ENCODE measurements at regions not wholly inside any gene's neighbourhood (a gene's known extent, or its start where the extent isn't known, plus 50 kb on each side); places are given as distances from the start of the nearest gene placed in this dataset.

DNA sequence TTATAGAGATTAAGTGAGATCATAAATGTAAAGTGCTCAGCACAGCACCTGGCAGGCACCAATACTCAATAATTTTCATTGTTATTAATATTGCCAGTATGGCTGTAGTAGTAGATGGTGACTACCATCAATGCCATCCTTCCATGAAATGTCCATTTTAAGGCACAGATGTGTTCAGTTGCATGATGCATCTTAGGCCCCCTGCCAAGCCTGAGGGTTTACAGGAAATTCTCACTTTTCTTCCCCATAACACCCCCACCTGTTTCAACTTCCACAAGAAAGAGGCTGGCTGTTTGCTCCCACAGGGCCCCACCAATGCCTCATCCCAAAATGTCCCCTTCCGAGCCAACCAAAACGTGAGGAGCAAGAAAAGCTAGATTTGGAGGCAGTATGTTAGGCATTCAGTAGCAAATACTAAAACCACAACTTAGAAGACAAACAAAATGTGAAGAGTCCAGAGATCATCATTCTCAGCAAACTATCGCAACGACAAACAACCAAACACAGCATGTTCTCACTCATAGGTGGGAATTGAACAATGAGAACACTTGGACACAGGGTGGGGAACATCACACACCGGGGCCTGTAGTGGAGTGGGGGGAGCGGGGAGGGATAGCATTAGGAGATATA, 110.6 kb upstream of the NHSL1 start:
- peaks cover 25% of the 10 kb centered on the region; the same call in 1 of the 2 replicates for H3K79me2 ChIP-seq (ENCODE audit: low read depth)
- DNase-seq: no peak
- no peak overlapping the region for H3K4me3 ChIP-seq

DNA sequence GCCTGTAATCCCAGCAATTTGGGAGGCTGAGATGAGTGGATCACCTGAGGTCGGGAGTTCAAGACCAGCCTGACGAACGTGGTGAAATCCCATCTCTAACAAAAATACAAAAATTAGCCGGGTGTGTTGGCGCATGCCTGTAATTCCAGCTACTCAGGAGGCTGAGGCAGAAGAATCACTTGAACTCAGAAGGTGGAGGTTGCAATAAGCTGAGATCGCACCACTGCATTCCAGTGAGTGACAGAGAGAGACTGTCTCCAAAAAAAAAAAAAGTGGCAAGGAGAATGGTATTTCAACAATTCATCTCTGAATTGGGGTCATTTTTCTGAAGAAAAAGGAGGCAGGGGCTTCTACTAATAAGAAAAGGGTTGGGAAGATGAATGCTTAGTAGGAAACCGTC, 111.5 kb upstream of the NHSL1 start:
- Histone ChIP-seq H3K4me3 (no peak overlapping the region), H3K4me1 (replicated peaks; ENCODE audit: insufficient read depth) (no peaks in the 10 kb centered on the region), H3K9me2 (ENCODE audit: insufficient read depth) (no peaks in the 10 kb centered on the region), H3K27me3 (ENCODE audit: insufficient read depth, low read depth) (no peaks in the 10 kb centered on the region), H4K20me1 (ENCODE audit: insufficient read depth) (peaks cover 4% of the 10 kb centered on the region), H3K36me3 (ENCODE audit: low read depth) (no peaks in the 10 kb centered on the region), H3K9me3 (ENCODE audit: insufficient read depth, low read depth) (no peaks in the 10 kb centered on the region), H3K27ac (no peak overlapping the region), H3K79me2 (ENCODE audit: low read depth) (peaks cover 25% of the 10 kb centered on the region; the same call in 1 of the 2 replicates), H2AFZ (no peak overlapping the region), H3F3A (ENCODE audit: insufficient read depth, low read depth) (no peaks in the 10 kb centered on the region; the same call in 1 of the 2 replicates), H3K4me2 (no peak overlapping the region)
- intact Hi-C loops (cut with micrococcal nuclease; ENCODE audit: unreplicated experiment): no loop called here
- POLR2A ChIA-PET (ENCODE audit: unreplicated experiment): no interaction called here
- no peak for TF ChIP-seq EZH2 (IDR thresholded peaks at IDR 0.05; ENCODE audit: low read depth)
- TF ChIP-seq, protein P1, sequence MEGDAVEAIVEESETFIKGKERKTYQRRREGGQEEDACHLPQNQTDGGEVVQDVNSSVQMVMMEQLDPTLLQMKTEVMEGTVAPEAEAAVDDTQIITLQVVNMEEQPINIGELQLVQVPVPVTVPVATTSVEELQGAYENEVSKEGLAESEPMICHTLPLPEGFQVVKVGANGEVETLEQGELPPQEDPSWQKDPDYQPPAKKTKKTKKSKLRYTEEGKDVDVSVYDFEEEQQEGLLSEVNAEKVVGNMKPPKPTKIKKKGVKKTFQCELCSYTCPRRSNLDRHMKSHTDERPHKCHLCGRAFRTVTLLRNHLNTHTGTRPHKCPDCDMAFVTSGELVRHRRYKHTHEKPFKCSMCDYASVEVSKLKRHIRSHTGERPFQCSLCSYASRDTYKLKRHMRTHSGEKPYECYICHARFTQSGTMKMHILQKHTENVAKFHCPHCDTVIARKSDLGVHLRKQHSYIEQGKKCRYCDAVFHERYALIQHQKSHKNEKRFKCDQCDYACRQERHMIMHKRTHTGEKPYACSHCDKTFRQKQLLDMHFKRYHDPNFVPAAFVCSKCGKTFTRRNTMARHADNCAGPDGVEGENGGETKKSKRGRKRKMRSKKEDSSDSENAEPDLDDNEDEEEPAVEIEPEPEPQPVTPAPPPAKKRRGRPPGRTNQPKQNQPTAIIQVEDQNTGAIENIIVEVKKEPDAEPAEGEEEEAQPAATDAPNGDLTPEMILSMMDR (conservative IDR thresholded peaks at IDR 0.05): no peak
- no peak for DNase-seq
- CTCF ChIA-PET: no interaction called here
- no TSS peak for BruUV-seq (replicated peaks)

More for the DNA sequence above, 110.6 kb upstream of the NHSL1 start:
- no peaks in the 10 kb centered on the region for H3K27me3 ChIP-seq (ENCODE audit: insufficient read depth, low read depth)
- BruUV-seq (replicated peaks): no TSS peak
- intact Hi-C loops (cut with micrococcal nuclease; ENCODE audit: unreplicated experiment): no loop called here
- H4K20me1 ChIP-seq (ENCODE audit: insufficient read depth): peaks cover 4% of the 10 kb centered on the region
- no peaks in the 10 kb centered on the region for H3K9me3 ChIP-seq (ENCODE audit: insufficient read depth, low read depth)
- H3K4me1 ChIP-seq (replicated peaks; ENCODE audit: insufficient read depth): peaks cover 3% of the 10 kb centered on the region; the same call in 1 of the 2 replicates
- no peaks in the 10 kb centered on the region; the same call in 1 of the 2 replicates for H3F3A ChIP-seq (ENCODE audit: insufficient read depth, low read depth)
- H3K36me3 ChIP-seq (ENCODE audit: low read depth): no peaks in the 10 kb centered on the region
- no peak overlapping the region for H3K4me2 ChIP-seq
- CTCF ChIA-PET: no interaction called here
- TF ChIP-seq, protein P1 (conservative IDR thresholded peaks at IDR 0.05): no peak
- POLR2A ChIA-PET (ENCODE audit: unreplicated experiment): no interaction called here
- no peak overlapping the region for H2AFZ ChIP-seq
- no peaks in the 10 kb centered on the region for H3K9me2 ChIP-seq (ENCODE audit: insufficient read depth)
- H3K27ac ChIP-seq: no peak overlapping the region

DNA sequence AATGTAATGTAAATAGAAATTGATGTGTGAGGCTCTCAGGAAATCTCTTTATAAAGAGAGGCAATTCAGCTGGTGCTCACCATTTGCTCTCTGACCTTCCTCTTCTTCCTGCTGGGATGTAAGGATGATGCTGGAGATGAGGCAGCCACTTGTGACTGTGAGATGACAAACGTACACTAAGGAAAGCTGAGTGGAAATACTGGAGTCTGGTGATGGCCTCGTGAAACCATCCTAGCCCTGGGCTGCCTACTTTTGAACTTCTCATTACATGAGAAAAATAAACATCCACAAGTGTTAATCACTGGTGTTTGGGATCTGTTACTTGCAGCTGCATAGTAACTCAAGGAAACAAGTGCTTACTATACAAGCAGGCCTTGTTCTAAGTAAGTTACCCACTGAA, 114.9 kb upstream of the NHSL1 start:
- H3K36me3 ChIP-seq (ENCODE audit: low read depth): no peaks in the 10 kb centered on the region
- no peak overlapping the region for H2AFZ ChIP-seq
- H3F3A ChIP-seq (ENCODE audit: insufficient read depth, low read depth): no peaks in the 10 kb centered on the region; the same call in 1 of the 2 replicates
- intact Hi-C loops (cut with micrococcal nuclease; ENCODE audit: unreplicated experiment): no loop called here
- 0 out of 2 replicates have a peak, but pooled peaks cover under 1% of the 10 kb centered on the region for H3K9me2 ChIP-seq (ENCODE audit: insufficient read depth)
- H3K79me2 ChIP-seq (ENCODE audit: low read depth): peaks cover 21% of the 10 kb centered on the region
- H3K27me3 ChIP-seq (ENCODE audit: insufficient read depth, low read depth): no peaks in the 10 kb centered on the region
- H3K4me1 ChIP-seq (replicated peaks; ENCODE audit: insufficient read depth): no peaks in the 10 kb centered on the region
- no TSS peak for BruUV-seq (replicated peaks)
- no peak for DNase-seq
- H3K9me3 ChIP-seq (ENCODE audit: insufficient read depth, low read depth): no peaks in the 10 kb centered on the region
- peaks cover 1% of the 10 kb centered on the region; the same call in 1 of the 2 replicates for H4K20me1 ChIP-seq (ENCODE audit: insufficient read depth)
- ChIA-PET CTCF (no interaction called here), POLR2A (ENCODE audit: unreplicated experiment) (no interaction called here)
- no peak overlapping the region for H3K4me3 ChIP-seq
- H3K27ac ChIP-seq: no peak overlapping the region
- TF ChIP-seq EZH2 (IDR thresholded peaks at IDR 0.05; ENCODE audit: low read depth): no peak
- TF ChIP-seq, protein P1 (conservative IDR thresholded peaks at IDR 0.05): no peak
- H3K4me2 ChIP-seq: no peak overlapping the region

Measured in PC-9 (cell line).